Nephron progenitor cell (in vitro differentiated cells): ENCODE measurements at regions not wholly inside any gene's neighbourhood (a gene's known extent, or its start where the extent isn't known, plus 50 kb on each side); places are given as distances from the start of the nearest gene placed in this dataset.

Experiments
- DNase-seq: peaks from one replicate; pipeline ENCODE4 v3.0.0; 2021
- H3K27ac Mint-ChIP-seq: 2 replicates; pipeline ENCODE4 v1.8.0; 2021; ENCODE audit warnings: mild to moderate bottlenecking, moderate library complexity, mixed read lengths
- H3K27me3 Mint-ChIP-seq: 2 replicates; pipeline ENCODE4 v1.8.0; 2021; ENCODE audit warnings: mild to moderate bottlenecking, low read depth, mixed read lengths; ENCODE audit not compliant: poor library complexity
- H3K36me3 Mint-ChIP-seq: 2 replicates; pipeline ENCODE4 v1.8.0; 2021; ENCODE audit warnings: low read depth, mixed read lengths
- H3K4me1 Mint-ChIP-seq: 2 replicates; pipeline ENCODE4 v1.8.0; 2021; ENCODE audit warnings: mixed read lengths
- H3K4me3 Mint-ChIP-seq: 2 replicates; pipeline ENCODE4 v1.8.0; 2021; ENCODE audit warnings: mild to moderate bottlenecking, moderate library complexity, mixed read lengths
- H3K9me3 Mint-ChIP-seq: 2 replicates; pipeline ENCODE4 v1.8.0; 2021; ENCODE audit warnings: mild to moderate bottlenecking, moderate library complexity, mixed read lengths
- TF ChIP-seq, protein P1 (sequence below): fragments of 200-600 bp; sonication (generic); IDR thresholded peaks from 2 replicates; pipeline ENCODE4 v1.5.0; 2021; ENCODE audit warnings: antibody characterized with exemption

DNA sequence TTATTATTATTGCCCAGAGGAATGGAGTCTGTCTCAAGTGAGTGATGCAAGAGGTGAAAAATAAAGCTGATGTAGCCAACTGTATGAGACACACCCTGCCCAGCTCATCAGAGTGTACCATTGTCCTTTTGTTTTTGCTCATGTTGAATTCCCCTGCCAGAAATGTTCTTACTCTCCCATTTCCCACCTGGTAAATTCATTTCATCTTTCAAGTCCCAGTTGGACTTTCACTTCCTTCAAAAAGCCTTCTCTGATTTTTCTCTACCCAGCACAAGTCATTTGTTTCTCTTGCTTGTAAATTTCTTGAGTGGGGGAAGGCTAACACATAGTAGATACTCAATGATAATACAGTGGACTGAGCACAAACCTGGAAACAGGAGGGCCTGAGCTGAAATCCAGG lies 394.5 kb upstream of the ZNF462 start:
- Mint-ChIP-seq H3K36me3 (no peaks in the 10 kb centered on the region), H3K4me3 (no peak overlapping the region), H3K27ac (no peak overlapping the region), H3K27me3 (peaks cover 3% of the 10 kb centered on the region), H3K9me3 (peaks cover 24% of the 10 kb centered on the region), H3K4me1 (peaks cover 22% of the 10 kb centered on the region)
- DNase-seq: no peak
- TF ChIP-seq, protein P1, sequence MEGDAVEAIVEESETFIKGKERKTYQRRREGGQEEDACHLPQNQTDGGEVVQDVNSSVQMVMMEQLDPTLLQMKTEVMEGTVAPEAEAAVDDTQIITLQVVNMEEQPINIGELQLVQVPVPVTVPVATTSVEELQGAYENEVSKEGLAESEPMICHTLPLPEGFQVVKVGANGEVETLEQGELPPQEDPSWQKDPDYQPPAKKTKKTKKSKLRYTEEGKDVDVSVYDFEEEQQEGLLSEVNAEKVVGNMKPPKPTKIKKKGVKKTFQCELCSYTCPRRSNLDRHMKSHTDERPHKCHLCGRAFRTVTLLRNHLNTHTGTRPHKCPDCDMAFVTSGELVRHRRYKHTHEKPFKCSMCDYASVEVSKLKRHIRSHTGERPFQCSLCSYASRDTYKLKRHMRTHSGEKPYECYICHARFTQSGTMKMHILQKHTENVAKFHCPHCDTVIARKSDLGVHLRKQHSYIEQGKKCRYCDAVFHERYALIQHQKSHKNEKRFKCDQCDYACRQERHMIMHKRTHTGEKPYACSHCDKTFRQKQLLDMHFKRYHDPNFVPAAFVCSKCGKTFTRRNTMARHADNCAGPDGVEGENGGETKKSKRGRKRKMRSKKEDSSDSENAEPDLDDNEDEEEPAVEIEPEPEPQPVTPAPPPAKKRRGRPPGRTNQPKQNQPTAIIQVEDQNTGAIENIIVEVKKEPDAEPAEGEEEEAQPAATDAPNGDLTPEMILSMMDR: no peak

DNA sequence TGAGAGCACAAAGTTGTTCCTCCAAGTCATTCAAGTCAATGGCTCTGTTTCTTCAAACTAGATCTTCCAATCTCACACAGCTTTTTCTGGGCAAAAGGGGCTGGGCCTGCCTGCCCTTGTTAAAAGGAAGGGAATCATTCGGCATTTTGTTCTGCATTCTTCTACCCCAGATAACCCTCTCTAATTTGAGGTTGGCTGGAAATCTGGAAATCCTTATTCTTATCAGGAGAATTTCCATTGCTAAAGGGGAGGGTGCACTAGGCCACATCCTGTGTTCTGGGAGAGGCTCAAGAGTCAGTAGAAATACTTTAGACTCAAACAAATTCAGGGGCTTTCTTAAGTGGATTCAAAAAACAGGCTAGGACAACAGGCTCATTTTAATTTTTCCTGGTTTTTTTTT lies 384.7 kb upstream of the ZNF462 start:
- no peak overlapping the region for H3K27ac Mint-ChIP-seq
- H3K27me3 Mint-ChIP-seq: peaks cover 4% of the 10 kb centered on the region

DNA sequence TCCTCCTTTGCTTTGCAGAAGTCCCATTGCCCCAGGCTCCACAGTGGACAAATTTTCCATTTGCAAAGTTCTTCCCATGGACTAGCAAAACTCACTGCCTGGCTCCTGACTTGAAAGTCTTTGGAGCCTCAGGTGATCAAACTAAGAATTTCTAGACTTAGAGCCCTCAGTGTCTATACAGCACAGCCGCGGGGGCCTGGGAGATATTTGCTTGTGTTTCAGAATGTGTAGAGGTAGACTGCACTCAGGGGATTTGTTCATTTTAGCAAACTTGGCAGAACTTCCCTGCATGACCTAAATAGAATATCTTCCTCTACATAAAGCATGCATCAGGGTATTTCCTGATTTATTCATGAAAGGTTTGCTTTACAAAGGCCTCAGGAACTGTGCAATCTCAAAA lies 384.2 kb upstream of the ZNF462 start:
- peaks cover 8% of the 10 kb centered on the region for H3K27me3 Mint-ChIP-seq

More for the DNA sequence above, 384.7 kb upstream of the ZNF462 start:
- no peaks in the 10 kb centered on the region for H3K36me3 Mint-ChIP-seq
- peaks cover 5% of the 10 kb centered on the region for H3K4me1 Mint-ChIP-seq
- TF ChIP-seq, protein P1: no peak
- no peak for DNase-seq
- peaks cover 25% of the 10 kb centered on the region for H3K9me3 Mint-ChIP-seq
- no peak overlapping the region for H3K4me3 Mint-ChIP-seq

DNA sequence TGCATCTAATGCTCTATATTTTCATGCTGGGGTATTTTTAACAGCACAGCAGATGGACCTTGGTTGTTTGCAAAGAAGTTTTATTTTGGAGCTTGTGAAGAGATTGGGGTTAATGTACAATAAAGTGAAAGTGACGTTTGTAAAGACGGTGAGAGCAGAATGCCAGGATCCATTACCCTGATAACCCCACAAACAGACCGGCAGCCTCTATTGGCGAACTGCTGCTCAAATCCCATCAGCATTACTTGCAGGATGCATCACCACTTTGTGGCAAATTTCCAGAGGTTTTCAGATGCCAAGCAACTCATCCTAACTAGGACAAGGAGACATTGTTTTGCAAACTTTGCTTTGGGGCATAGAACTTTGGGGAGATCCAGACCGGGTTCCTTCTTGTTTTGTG lies 383.3 kb upstream of the ZNF462 start:
- Mint-ChIP-seq H3K36me3 (no peaks in the 10 kb centered on the region), H3K9me3 (peaks cover 12% of the 10 kb centered on the region), H3K4me3 (no peak overlapping the region), H3K27ac (no peak overlapping the region), H3K4me1 (peaks cover 5% of the 10 kb centered on the region), H3K27me3 (peaks cover 9% of the 10 kb centered on the region)
- TF ChIP-seq, protein P1: no peak
- DNase-seq: no peak

More for the DNA sequence above, 384.2 kb upstream of the ZNF462 start:
- no peaks in the 10 kb centered on the region for H3K36me3 Mint-ChIP-seq
- H3K27ac Mint-ChIP-seq: no peak overlapping the region
- H3K9me3 Mint-ChIP-seq: peaks cover 21% of the 10 kb centered on the region
- TF ChIP-seq, protein P1: no peak
- DNase-seq: no peak
- no peak overlapping the region for H3K4me3 Mint-ChIP-seq
- peaks cover 5% of the 10 kb centered on the region for H3K4me1 Mint-ChIP-seq

DNA sequence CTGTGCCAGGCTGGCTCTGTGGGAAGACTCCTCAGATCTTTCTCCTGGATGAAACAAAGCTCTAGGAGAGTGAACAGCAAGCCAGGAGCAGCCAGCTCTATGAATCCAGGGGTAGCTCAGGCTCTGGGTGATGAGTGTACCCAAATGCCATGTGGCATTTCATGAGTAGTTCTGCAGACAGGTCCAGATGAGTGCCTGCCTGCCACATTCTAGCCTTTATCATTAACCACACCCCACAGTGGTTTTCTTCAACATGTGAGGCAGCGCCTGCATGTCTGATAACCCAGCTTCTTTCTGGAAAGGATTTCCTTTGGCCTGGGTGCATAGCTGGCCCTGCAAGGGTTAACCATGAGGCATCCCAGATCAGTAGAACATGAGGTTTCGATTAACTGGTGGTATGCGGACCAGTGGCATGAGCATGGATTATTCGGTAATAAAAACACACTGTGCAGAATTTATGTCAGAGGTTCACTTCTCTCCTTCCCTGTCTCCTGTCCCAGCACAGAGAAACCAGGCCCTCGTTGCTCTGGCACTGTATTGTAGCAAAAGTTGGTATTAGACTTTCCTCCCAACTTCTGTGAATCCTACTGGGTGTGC lies 381.9 kb upstream of the ZNF462 start:
- Mint-ChIP-seq H3K27me3 (peaks cover 16% of the 10 kb centered on the region), H3K9me3 (peaks cover 3% of the 10 kb centered on the region), H3K36me3 (no peaks in the 10 kb centered on the region), H3K4me3 (no peak overlapping the region), H3K4me1 (peaks cover 5% of the 10 kb centered on the region), H3K27ac (no peak overlapping the region)
- DNase-seq: no peak
- TF ChIP-seq, protein P1: no peak

DNA sequence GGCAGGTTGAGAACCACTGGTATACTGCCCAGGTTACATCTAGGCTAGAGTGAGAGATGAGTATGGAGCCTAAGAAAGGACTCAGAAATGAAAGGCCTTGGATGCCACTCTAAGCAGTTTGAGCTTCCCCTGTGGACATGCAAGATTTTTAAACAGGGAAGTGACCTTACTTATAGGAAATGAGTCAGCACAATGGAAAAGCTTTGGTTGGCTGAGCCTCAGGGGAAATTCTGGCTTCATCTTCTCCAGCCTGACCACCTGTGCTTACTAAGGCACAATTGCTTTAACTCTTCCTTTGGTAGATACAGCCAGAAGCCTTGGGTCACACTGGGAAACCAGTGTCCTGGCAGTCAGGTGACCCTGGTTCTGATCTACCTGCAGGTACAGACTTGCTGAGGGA lies 380.2 kb upstream of the ZNF462 start:
- Mint-ChIP-seq H3K36me3 (no peaks in the 10 kb centered on the region), H3K27ac (no peak overlapping the region), H3K9me3 (peaks cover 3% of the 10 kb centered on the region), H3K4me1 (peaks cover 5% of the 10 kb centered on the region), H3K4me3 (no peak overlapping the region), H3K27me3 (peaks cover 18% of the 10 kb centered on the region)
- TF ChIP-seq, protein P1: no peak
- no peak for DNase-seq
